Testis (tissue), 2 donors: ENCODE measurements at regions not wholly inside any gene's neighbourhood (a gene's known extent, or its start where the extent isn't known, plus 50 kb on each side); places are given as distances from the start of the nearest gene placed in this dataset.
"Not testable (repeated sequence)": the region's sequence is repeated elsewhere in the genome, so short reads cannot be mapped to it uniquely, and the experiment has no call there.

Experiments
- DNase-seq: peaks from one replicate; pipeline ENCODE4 v3.0.0-alpha.2; 2019
- H3K27ac ChIP-seq, 2 donors: fragments of 200-600 bp; sonication (generic); one replicate each; pipeline ENCODE4 v1.5.1; 2019
- H3K27me3 ChIP-seq: fragments of 200-600 bp; sonication (generic); one replicate; pipeline ENCODE4 v1.5.1; 2019
- H3K36me3 ChIP-seq: fragments of 200-600 bp; sonication (generic); one replicate; pipeline ENCODE4 v1.5.1; 2017; ENCODE audit warnings: low read depth; ENCODE audit errors: missing control alignments
- H3K4me1 ChIP-seq: fragments of 200-600 bp; sonication (generic); one replicate; pipeline ENCODE4 v1.5.1; 2019
- H3K4me3 ChIP-seq, 2 donors: fragments of 200-600 bp; sonication (generic); one replicate each; pipeline ENCODE4 v1.5.1; 2017 to 2019
- H3K9me3 ChIP-seq: fragments of 200-600 bp; sonication (generic); one replicate; pipeline ENCODE4 v1.5.1; 2017
- CTCF ChIP-seq, 3 experiments: fragments of 450-650 bp in 2 of 3; fragments of 200-600 bp in 1 of 3; sonication (generic) in 1 of 3; IDR thresholded peaks; one replicate each; pipeline ENCODE4 v1.5.1; 2016 to 2019; ENCODE audit warnings: antibody characterized with exemption in 3 of 3, mild to moderate bottlenecking in 2 of 3, moderate library complexity in 1 of 3
- POLR2A ChIP-seq: fragments of 450-650 bp; IDR thresholded peaks from one replicate; pipeline ENCODE4 v1.6.1; 2017; ENCODE audit warnings: antibody characterized with exemption, mild to moderate bottlenecking, moderate library complexity
- WGBS, 2 donors: methylation state at CpG; one replicate each; pipeline ENCODE4 v1.1.5; 2018; 5-methylcytosine and 5-hydroxymethylcytosine counted together
- intact Hi-C: fragments of 100-400 bp; cut with DNase I; formaldehyde crosslinking; loops from one replicate; pipeline ENCODE4 v1.15.1; 2023; ENCODE audit warnings: low total_unique reads

GRCh38 chr9:97771641-97772040, 74.5 kb upstream of the XPA start:
- H3K9me3 ChIP-seq = no peaks in the 10 kb centered on the region
- H3K27me3 ChIP-seq = no peaks in the 10 kb centered on the region
- no peak overlapping the region for H3K27ac ChIP-seq
- no peaks in the 10 kb centered on the region for H3K4me1 ChIP-seq
- DNase-seq = no peak
- intact Hi-C loops = no loop called here
- no peak for TF ChIP-seq CTCF (IDR thresholded peaks at IDR 0.05)
- no peak for TF ChIP-seq POLR2A
- no peak overlapping the region for H3K4me3 ChIP-seq
- no peaks in the 10 kb centered on the region for H3K36me3 ChIP-seq
- WGBS, 2 donors = 73 to 80% methylated on average over 3 of the region's 3 CpGs

GRCh38 chr9:97772145-97772544, 75.0 kb upstream of the XPA start:
- H3K9me3 ChIP-seq = no peaks in the 10 kb centered on the region
- no peak for DNase-seq
- WGBS, 2 donors = 59 to 78% methylated on average over 4 of the region's 4 CpGs
- intact Hi-C loops = no loop called here
- no peak overlapping the region for H3K27ac ChIP-seq
- no peak overlapping the region for H3K4me3 ChIP-seq
- H3K36me3 ChIP-seq = no peaks in the 10 kb centered on the region
- no peaks in the 10 kb centered on the region for H3K4me1 ChIP-seq
- H3K27me3 ChIP-seq = no peaks in the 10 kb centered on the region
- TF ChIP-seq CTCF (IDR thresholded peaks at IDR 0.05) (no peak), POLR2A (no peak)

GRCh38 chr9:97773091-97773490, 76.0 kb upstream of the XPA start:
- intact Hi-C loops = no loop called here
- DNase-seq = no peak
- no peak for TF ChIP-seq POLR2A
- TF ChIP-seq CTCF (IDR thresholded peaks at IDR 0.05) = no peak
- Histone ChIP-seq H3K36me3 (no peaks in the 10 kb centered on the region), H3K4me1 (no peaks in the 10 kb centered on the region), H3K9me3 (no peaks in the 10 kb centered on the region), H3K4me3 (no peak overlapping the region), H3K27ac (no peak overlapping the region), H3K27me3 (no peaks in the 10 kb centered on the region)
- WGBS, 2 donors = 84 to 85% methylated on average over 3 of the region's 3 CpGs

- Histone ChIP-seq H3K4me1 (no peaks in the 10 kb centered on the region), H3K4me3 (no peak overlapping the region), H3K36me3 (no peaks in the 10 kb centered on the region), H3K27ac (no peak overlapping the region), H3K9me3 (no peaks in the 10 kb centered on the region), H3K27me3 (no peaks in the 10 kb centered on the region)
- no peak for TF ChIP-seq POLR2A
- no peak for TF ChIP-seq CTCF (IDR thresholded peaks at IDR 0.05)
- intact Hi-C loops = no loop called here
- WGBS, 2 donors = 53 to 68% methylated on average over 3 of the region's 3 CpGs
- no peak for DNase-seq
Measured at GRCh38 chr9:97773723-97774122, 76.6 kb upstream of the XPA start.

- Histone ChIP-seq H3K4me1 (no peaks in the 10 kb centered on the region), H3K27me3 (no peaks in the 10 kb centered on the region), H3K4me3 (no peak overlapping the region), H3K36me3 (no peaks in the 10 kb centered on the region), H3K27ac (no peak overlapping the region), H3K9me3 (no peaks in the 10 kb centered on the region)
- 51 to 52% methylated on average over 3 of the region's 3 CpGs for WGBS, 2 donors
- intact Hi-C loops = no loop called here
- TF ChIP-seq CTCF (IDR thresholded peaks at IDR 0.05) (no peak), POLR2A (no peak)
- DNase-seq = no peak
Measured at GRCh38 chr9:97774673-97775072, 77.5 kb upstream of the XPA start.

GRCh38 chr9:97778740-97779139, 74.3 kb upstream of the FOXE1 start:
- WGBS, 2 donors = 83 to 86% methylated on average over 2 of the region's 2 CpGs
- intact Hi-C loops = not testable (repeated sequence)

More at GRCh38 chr9:97778740-97779139, 74.3 kb upstream of the FOXE1 start:
- not testable (repeated sequence) for H3K9me3 ChIP-seq, H3K4me3 ChIP-seq, H3K27ac ChIP-seq, DNase-seq, H3K27me3 ChIP-seq, H3K36me3 ChIP-seq, H3K4me1 ChIP-seq
